ENCODE measurements at regions not wholly inside any gene's neighbourhood (a gene's known extent, or its start where the extent isn't known, plus 50 kb on each side); places are given as distances from the start of the nearest gene placed in this dataset.

GRCh38 chr15:58380280-58380945 lies 51.4 kb upstream of the LIPC start:
- no TSS peak for BruUV-seq (replicated peaks)
- no peak overlapping the region for H2AFZ ChIP-seq (ENCODE audit: low read depth, low read length, poor library complexity, severe bottlenecking)
- H3K4me3 ChIP-seq (replicated peaks in 1 of 2; ENCODE audit: low read depth in 1 of 2, low read length in 2 of 2): no peak overlapping the region
- H3K27ac ChIP-seq (ENCODE audit: low read depth, low read length): no peak overlapping the region
- DNase-seq (ENCODE audit: low read depth, low spot score) (no peak), ATAC-seq (no peak)
- no peaks in the 10 kb centered on the region for H3K79me2 ChIP-seq (ENCODE audit: insufficient read depth, low read length)
- ChIA-PET POLR2A (interaction anchor here (0.7 kb wide), 1 partner anchor 14 kb away, joined by 6 read pairs; no protein-coding TSS in a partner anchor), RAD21 (ENCODE audit: low non-redundant PET in 1 of 2, low total read pairs in 2 of 2, uncharacterized antibody in 2 of 2, unreplicated experiment in 2 of 2) (no interaction called here), CTCF (no interaction called here)
- no peaks in the 10 kb centered on the region for H3K36me3 ChIP-seq (ENCODE audit: control insufficient read depth in 1 of 2, insufficient read depth in 2 of 2, low read length in 2 of 2)
- H4K20me1 ChIP-seq (ENCODE audit: insufficient read depth): no peaks in the 10 kb centered on the region
- H3K9ac ChIP-seq (ENCODE audit: low read length): no peak overlapping the region
- H3K27me3 ChIP-seq (ENCODE audit: insufficient read depth, low read length): no peaks in the 10 kb centered on the region
- H3K4me1 ChIP-seq (ENCODE audit: control insufficient read depth in 1 of 2, insufficient read depth in 2 of 2, low read length in 2 of 2): no peaks in the 10 kb centered on the region
- H3K9me3 ChIP-seq (ENCODE audit: control insufficient read depth in 1 of 2, insufficient read depth in 1 of 2, low read depth in 1 of 2, low read length in 2 of 2): no peaks in the 10 kb centered on the region
- H3K9me2 ChIP-seq (ENCODE audit: insufficient read depth): no peaks in the 10 kb centered on the region
- intact Hi-C loops (cut with micrococcal nuclease): no loop called here
- no peak overlapping the region for H3K4me2 ChIP-seq (ENCODE audit: low read length)
- no peak for TF ChIP-seq ELF1 (IDR thresholded peaks at IDR 0.05; ENCODE audit: borderline replicate concordance, low read depth)
- no peak for TF ChIP-seq SRF (IDR thresholded peaks at IDR 0.05; ENCODE audit: low read depth)
- TF ChIP-seq MAX (IDR thresholded peaks at IDR 0.05): no peak
- TF ChIP-seq YY1 (IDR thresholded peaks at IDR 0.05; ENCODE audit: extremely low read depth, insufficient replicate concordance, low read depth, low read length): no peak
- no peak for TF ChIP-seq RAD21 (IDR thresholded peaks at IDR 0.05; ENCODE audit: low read depth)
- no peak for TF ChIP-seq EZH2phosphoT487 (IDR thresholded peaks at IDR 0.05; ENCODE audit: borderline replicate concordance)
- TF ChIP-seq, protein P1, sequence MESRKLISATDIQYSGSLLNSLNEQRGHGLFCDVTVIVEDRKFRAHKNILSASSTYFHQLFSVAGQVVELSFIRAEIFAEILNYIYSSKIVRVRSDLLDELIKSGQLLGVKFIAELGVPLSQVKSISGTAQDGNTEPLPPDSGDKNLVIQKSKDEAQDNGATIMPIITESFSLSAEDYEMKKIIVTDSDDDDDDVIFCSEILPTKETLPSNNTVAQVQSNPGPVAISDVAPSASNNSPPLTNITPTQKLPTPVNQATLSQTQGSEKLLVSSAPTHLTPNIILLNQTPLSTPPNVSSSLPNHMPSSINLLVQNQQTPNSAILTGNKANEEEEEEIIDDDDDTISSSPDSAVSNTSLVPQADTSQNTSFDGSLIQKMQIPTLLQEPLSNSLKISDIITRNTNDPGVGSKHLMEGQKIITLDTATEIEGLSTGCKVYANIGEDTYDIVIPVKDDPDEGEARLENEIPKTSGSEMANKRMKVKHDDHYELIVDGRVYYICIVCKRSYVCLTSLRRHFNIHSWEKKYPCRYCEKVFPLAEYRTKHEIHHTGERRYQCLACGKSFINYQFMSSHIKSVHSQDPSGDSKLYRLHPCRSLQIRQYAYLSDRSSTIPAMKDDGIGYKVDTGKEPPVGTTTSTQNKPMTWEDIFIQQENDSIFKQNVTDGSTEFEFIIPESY (IDR thresholded peaks at IDR 0.05; ENCODE audit: extremely low read depth, insufficient replicate concordance, low read length): no peak
- no peak for TF ChIP-seq SP1 (IDR thresholded peaks at IDR 0.05; ENCODE audit: low read depth)
- TF ChIP-seq SIN3A (IDR thresholded peaks at IDR 0.05; ENCODE audit: low read depth): no peak
- TF ChIP-seq FOSL1 (IDR thresholded peaks at IDR 0.05; ENCODE audit: low read depth): no peak
- no peak for TF ChIP-seq TCF7L2 (IDR thresholded peaks at IDR 0.05; ENCODE audit: borderline replicate concordance, extremely low read depth, insufficient read depth, insufficient read length)
- no peak for TF ChIP-seq CEBPB (IDR thresholded peaks at IDR 0.05; ENCODE audit: low read depth)
- no peak for TF ChIP-seq EZH2 (IDR thresholded peaks at IDR 0.05)
- TF ChIP-seq CBX3 (IDR thresholded peaks at IDR 0.05; ENCODE audit: low read depth): no peak
- no peak for TF ChIP-seq JUND (IDR thresholded peaks at IDR 0.05)
- no peak for TF ChIP-seq POLR2A (IDR thresholded peaks at IDR 0.05; ENCODE audit: borderline replicate concordance, extremely low read depth, insufficient read depth, insufficient read length)
- TF ChIP-seq, protein P2, sequence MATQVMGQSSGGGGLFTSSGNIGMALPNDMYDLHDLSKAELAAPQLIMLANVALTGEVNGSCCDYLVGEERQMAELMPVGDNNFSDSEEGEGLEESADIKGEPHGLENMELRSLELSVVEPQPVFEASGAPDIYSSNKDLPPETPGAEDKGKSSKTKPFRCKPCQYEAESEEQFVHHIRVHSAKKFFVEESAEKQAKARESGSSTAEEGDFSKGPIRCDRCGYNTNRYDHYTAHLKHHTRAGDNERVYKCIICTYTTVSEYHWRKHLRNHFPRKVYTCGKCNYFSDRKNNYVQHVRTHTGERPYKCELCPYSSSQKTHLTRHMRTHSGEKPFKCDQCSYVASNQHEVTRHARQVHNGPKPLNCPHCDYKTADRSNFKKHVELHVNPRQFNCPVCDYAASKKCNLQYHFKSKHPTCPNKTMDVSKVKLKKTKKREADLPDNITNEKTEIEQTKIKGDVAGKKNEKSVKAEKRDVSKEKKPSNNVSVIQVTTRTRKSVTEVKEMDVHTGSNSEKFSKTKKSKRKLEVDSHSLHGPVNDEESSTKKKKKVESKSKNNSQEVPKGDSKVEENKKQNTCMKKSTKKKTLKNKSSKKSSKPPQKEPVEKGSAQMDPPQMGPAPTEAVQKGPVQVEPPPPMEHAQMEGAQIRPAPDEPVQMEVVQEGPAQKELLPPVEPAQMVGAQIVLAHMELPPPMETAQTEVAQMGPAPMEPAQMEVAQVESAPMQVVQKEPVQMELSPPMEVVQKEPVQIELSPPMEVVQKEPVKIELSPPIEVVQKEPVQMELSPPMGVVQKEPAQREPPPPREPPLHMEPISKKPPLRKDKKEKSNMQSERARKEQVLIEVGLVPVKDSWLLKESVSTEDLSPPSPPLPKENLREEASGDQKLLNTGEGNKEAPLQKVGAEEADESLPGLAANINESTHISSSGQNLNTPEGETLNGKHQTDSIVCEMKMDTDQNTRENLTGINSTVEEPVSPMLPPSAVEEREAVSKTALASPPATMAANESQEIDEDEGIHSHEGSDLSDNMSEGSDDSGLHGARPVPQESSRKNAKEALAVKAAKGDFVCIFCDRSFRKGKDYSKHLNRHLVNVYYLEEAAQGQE (IDR thresholded peaks at IDR 0.05; ENCODE audit: low read depth): no peak
- TF ChIP-seq ATF3 (IDR thresholded peaks at IDR 0.05): no peak
- no peak for TF ChIP-seq ZFX (IDR thresholded peaks at IDR 0.05)
- no peak for TF ChIP-seq CTCF (IDR thresholded peaks at IDR 0.05 in 2 of 3, conservative IDR thresholded peaks at IDR 0.05 in 1 of 3; ENCODE audit: borderline replicate concordance in 1 of 3, insufficient read depth in 1 of 3, low read depth in 2 of 3, low read length in 2 of 3)

All from HCT116 (cell line).